ENCODE measurements at regions not wholly inside any gene's neighbourhood (a gene's known extent, or its start where the extent isn't known, plus 50 kb on each side); places are given as distances from the start of the nearest gene placed in this dataset.

GRCh38 chr2:122999821-123000220 lies 1025.3 kb upstream of the CNTNAP5 start:
- no peak for TF ChIP-seq CTCF (IDR thresholded peaks at IDR 0.05)
- H3K9me3 ChIP-seq, result no peaks in the 10 kb centered on the region
- H3K36me3 ChIP-seq, result no peaks in the 10 kb centered on the region
- H3K27ac ChIP-seq, result no peak overlapping the region
- H3K4me1 ChIP-seq (ENCODE audit: control insufficient read depth in 1 of 2, low read depth in 2 of 2), result no peaks in the 10 kb centered on the region
- no peak overlapping the region for H3K4me3 ChIP-seq
- no peak for ATAC-seq (ENCODE audit: insufficient number of reproducible peaks, low FRiP score, low read depth)
- DNase-seq (ENCODE audit: low spot score), result no peak
- H3K27me3 ChIP-seq (replicated peaks; ENCODE audit: insufficient read depth), result no peaks in the 10 kb centered on the region

DNA sequence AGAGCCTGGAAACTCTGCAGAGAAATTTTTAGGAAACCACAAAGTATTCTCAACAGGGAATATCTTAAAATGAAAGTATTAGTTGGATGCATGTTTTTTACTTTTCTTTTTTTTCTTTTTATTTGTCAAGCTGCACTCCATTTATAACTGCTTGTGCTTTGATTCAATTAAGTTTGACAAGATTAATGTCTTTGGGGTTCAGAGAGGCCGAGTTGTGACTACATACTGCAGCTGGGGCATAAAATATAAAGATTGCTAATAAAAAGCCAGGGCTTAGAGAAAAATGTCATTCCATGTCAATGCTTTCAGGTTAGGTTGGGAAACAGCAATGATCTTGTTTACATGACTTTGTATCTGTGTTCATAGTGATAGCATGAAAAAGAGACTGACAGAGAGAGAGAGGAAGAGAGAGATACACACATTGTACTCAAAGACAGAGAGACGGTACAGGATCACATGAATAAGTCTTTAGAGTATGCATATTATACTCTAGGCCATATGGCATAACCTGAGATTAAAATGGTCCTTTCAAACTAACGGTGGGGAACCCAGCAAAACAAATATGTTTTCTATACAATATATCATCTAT lies 1022.3 kb upstream of the CNTNAP5 start:
- no peak for TF ChIP-seq CTCF (IDR thresholded peaks at IDR 0.05)
- ATAC-seq (ENCODE audit: insufficient number of reproducible peaks, low FRiP score, low read depth), result no peak
- H3K27ac ChIP-seq, result no peak overlapping the region

GRCh38 chr2:123015186-123015585 lies 1009.9 kb upstream of the CNTNAP5 start:
- no peaks in the 10 kb centered on the region for H3K9me3 ChIP-seq
- H3K36me3 ChIP-seq, result no peaks in the 10 kb centered on the region
- ATAC-seq (ENCODE audit: insufficient number of reproducible peaks, low FRiP score, low read depth) (no peak), DNase-seq (ENCODE audit: low spot score) (no peak)
- no peaks in the 10 kb centered on the region for H3K4me1 ChIP-seq (ENCODE audit: control insufficient read depth in 1 of 2, low read depth in 2 of 2)
- no peak for TF ChIP-seq CTCF (IDR thresholded peaks at IDR 0.05)
- no peak overlapping the region for H3K27ac ChIP-seq
- H3K27me3 ChIP-seq (replicated peaks; ENCODE audit: insufficient read depth), result no peaks in the 10 kb centered on the region
- H3K4me3 ChIP-seq, result no peak overlapping the region

More for the DNA sequence above, 1022.3 kb upstream of the CNTNAP5 start:
- Histone ChIP-seq H3K27me3 (replicated peaks; ENCODE audit: insufficient read depth) (no peaks in the 10 kb centered on the region), H3K9me3 (peaks cover 4% of the 10 kb centered on the region), H3K36me3 (no peaks in the 10 kb centered on the region), H3K4me3 (no peak overlapping the region), H3K4me1 (ENCODE audit: control insufficient read depth in 1 of 2, low read depth in 2 of 2) (no peaks in the 10 kb centered on the region)
- DNase-seq (ENCODE audit: low spot score), result no peak

DNA sequence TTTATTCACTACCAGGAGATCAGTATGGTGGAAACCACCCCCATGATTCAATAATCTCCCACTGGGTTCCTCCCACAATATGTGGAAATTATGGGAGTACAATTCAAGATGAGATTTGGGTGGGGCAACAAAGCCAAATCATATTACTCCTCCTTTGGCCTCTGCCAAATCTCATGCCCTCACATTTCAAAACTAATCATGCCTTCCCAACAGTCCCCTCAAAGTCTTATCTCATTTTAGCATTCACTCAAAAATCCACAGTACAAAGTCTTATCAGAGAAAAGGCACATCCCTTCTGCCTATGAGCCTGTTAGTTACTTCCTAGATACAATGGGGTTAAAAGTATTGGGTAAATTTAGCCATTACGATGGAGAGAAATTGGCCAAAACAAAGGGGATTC lies 989.5 kb upstream of the CNTNAP5 start:
- H3K36me3 ChIP-seq, result no peaks in the 10 kb centered on the region
- no peaks in the 10 kb centered on the region for H3K9me3 ChIP-seq
- no peak overlapping the region for H3K4me3 ChIP-seq
- ATAC-seq (ENCODE audit: insufficient number of reproducible peaks, low FRiP score, low read depth) (no peak), DNase-seq (ENCODE audit: low spot score) (no peak)
- no peaks in the 10 kb centered on the region for H3K4me1 ChIP-seq (ENCODE audit: control insufficient read depth in 1 of 2, low read depth in 2 of 2)
- H3K27me3 ChIP-seq (replicated peaks; ENCODE audit: insufficient read depth), result no peaks in the 10 kb centered on the region
- no peak overlapping the region for H3K27ac ChIP-seq
- no peak for TF ChIP-seq CTCF (IDR thresholded peaks at IDR 0.05)

DNA sequence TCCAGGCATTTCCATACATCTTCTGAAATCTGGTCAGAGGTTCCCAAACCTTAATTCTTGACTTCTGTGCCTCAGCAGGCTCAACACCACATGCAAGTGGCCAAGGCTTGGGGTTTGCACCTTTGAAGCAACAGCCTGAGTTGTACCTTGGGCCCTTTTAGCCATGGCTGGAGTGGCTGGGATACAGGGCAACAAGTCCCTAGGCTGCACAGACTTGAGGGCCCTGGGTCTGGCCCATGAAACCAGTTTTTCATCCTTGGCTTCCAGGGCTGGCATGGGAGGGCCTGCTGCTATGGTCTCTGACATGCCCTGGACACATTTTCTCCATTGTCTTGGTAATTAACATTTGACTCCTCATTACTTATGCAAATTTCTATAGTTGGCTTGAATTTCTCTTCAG lies 988.8 kb upstream of the CNTNAP5 start:
- Histone ChIP-seq H3K9me3 (no peaks in the 10 kb centered on the region), H3K4me1 (ENCODE audit: control insufficient read depth in 1 of 2, low read depth in 2 of 2) (no peaks in the 10 kb centered on the region), H3K36me3 (no peaks in the 10 kb centered on the region), H3K4me3 (no peak overlapping the region), H3K27ac (no peak overlapping the region), H3K27me3 (replicated peaks; ENCODE audit: insufficient read depth) (no peaks in the 10 kb centered on the region)
- no peak for TF ChIP-seq CTCF (IDR thresholded peaks at IDR 0.05)
- no peak for DNase-seq (ENCODE audit: low spot score)
- ATAC-seq (ENCODE audit: insufficient number of reproducible peaks, low FRiP score, low read depth), result no peak
